CD4-positive, alpha-beta T cell treated with Interleukin-21 for 1 hour (primary cell): ENCODE measurements at regions not wholly inside any gene's neighbourhood (a gene's known extent, or its start where the extent isn't known, plus 50 kb on each side); places are given as distances from the start of the nearest gene placed in this dataset.

ENCODE experiments used
- DNase-seq: peaks from one replicate; pipeline ENCODE4 v3.0.0-alpha.2; 2020

- DNase-seq, result no peak
Observed at GRCh38 chr2:181396256-181397123, 60.7 kb upstream of the ITGA4 start.

DNA sequence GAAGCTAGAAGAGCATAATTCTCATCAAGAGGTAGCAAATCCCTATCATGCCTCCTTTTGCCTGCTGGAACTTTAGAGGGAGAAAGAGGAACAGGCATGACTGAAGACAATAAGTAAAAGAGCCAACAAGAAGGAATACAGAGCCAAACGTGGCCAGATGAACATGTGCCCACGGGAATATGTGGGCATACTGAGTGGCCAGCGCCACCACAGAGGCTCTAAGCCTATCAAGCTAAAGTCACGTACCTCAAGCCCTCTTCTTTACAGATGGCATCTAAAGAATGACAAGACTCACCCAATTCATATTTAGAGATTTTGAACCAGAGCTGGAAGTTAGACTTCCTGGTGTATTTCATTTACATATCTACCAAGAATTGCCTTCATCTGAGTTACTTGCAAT, 59.9 kb upstream of the ITGA4 start:
- no peak for DNase-seq

- DNase-seq, result no peak
Observed at GRCh38 chr2:181398000-181398399, 59.2 kb upstream of the ITGA4 start.

DNA sequence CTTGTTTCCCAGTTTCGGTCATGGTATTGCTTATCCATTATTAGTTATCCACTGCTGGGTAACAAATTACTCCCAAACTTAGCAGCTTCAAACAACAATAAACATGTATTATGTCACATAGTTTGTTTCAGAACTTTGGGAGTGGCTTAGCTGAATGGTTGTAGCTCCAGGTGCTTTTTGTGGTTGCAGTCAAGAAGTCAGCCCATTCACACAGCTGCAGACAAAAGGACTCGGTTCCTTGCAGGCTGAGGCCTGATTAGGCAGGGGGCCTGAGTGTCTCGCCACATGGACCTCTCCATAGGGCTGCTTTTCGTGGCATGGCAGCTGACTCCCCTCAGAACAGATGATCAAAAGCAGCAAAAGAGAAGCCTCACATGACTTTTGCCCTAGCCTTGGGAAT, 58.2 kb upstream of the ITGA4 start:
- DNase-seq, result no peak

DNA sequence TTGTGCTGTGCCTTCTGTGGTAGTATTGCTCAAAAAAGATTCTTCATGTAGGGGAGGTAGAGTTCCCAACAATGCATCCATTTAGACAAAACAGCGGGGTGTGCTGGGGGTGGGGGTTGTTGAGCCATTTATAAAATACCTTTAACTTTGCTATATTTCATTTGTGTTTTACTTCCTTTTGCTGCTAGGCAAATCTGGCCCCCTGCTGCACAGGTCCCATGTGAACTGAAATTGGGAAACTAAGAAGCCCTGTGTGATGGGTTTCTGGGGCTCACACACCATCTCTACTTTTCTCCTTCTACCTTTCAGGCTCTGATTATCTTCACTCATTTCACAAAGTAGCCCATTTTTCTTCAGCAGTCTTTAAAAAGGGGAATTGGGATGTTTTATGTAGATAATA, 52.7 kb upstream of the ITGA4 start:
- no peak for DNase-seq

DNA sequence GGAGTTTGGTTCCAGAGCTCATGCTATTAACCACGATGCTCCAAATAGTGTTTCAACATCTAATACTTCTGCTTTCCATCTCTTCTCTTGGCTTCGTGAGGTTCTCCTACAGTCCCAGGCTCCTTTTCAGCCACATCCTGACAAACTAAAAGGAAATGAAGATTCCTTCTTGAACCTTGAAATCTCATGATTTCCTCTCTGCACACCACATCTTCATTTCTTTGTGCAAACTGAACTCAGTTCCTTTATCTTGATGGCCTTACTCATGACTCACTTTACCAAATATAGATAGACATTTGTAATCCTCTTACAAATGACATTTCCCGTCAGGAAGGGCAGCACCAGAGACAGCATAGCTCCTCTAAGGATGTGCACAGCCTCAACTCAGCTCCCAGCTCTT, 50.0 kb upstream of the ITGA4 start:
- no peak for DNase-seq
